K562 (cell line): ENCODE measurements at regions not wholly inside any gene's neighbourhood (a gene's known extent, or its start where the extent isn't known, plus 50 kb on each side); places are given as distances from the start of the nearest gene placed in this dataset.

ENCODE experiments used
- ATAC-seq: fragments of 200-7000 bp; cut with Tn5 transposase; 3 replicates; pipeline ENCODE4 v1.9.1; 2020; ENCODE audit warnings: moderate library complexity
- BruUV-seq: library from RNA; stranded (reverse); fragments of 400-500 nt; replicated peaks from 2 replicates; lab custom pipeline; 2021; lab: Mats Ljungman, UMichigan
- CTCF ChIA-PET: fragments of 300-600 bp; formaldehyde crosslinking; extraction: SDS; loops from one replicate; lab custom pipeline; 2021; ENCODE audit warnings: low intra/inter-chr PET ratio; lab: Yijun Ruan, JAX
- POLR2A ChIA-PET: fragments of 300-600, 350-650 bp; sonication (Branson Sonifier 250); formaldehyde crosslinking; extraction: SDS; loops from one replicate; lab custom pipeline; 2021; ENCODE audit warnings: antibody characterized with exemption, inconsistent platforms; lab: Yijun Ruan, JAX
- DNase-seq, 4 experiments: peaks; one replicate each; pipeline versions ENCODE4 v3.0.0 to v3.0.0-alpha.2; 2011 to 2018; ENCODE audit warnings: low spot score in 3 of 4, mixed read lengths in 3 of 4; ENCODE audit errors: extremely low read depth in 1 of 4
- FAIRE-seq: peaks from 2 replicates; lab custom pipeline; 2011; peaks lifted over from hg19 to GRCh38; lab: Jason Lieb, UNC
- H2AFZ ChIP-seq: 2 replicates; pipeline ENCODE4 v1.6.0; 2011; ENCODE audit warnings: low read depth, low read length, control low read depth, inconsistent platforms
- H3K27ac ChIP-seq: fragments of 200-600 bp; 3 replicates; pipeline ENCODE4 v1.8.0; 2011; ENCODE audit warnings: low read depth, mild to moderate bottlenecking, control low read depth, inconsistent platforms, low read length, moderate library complexity, mixed read lengths; ENCODE audit errors: extremely low read depth
- H3K27me3 ChIP-seq, 2 experiments: fragments of 300-600 bp in 1 of 2; 2 replicates in 1 of 2; 3 replicates in 1 of 2; pipeline versions ENCODE4 v1.6.0 to v1.8.0; 2011; ENCODE audit warnings: inconsistent platforms in 2 of 2, low read length in 2 of 2, mild to moderate bottlenecking in 1 of 2, mixed read lengths in 1 of 2, moderate library complexity in 1 of 2; ENCODE audit not compliant: control insufficient read depth in 2 of 2, insufficient read depth in 2 of 2
- H3K36me3 ChIP-seq: fragments of 300-600 bp; 3 replicates; pipeline ENCODE4 v1.8.0; 2011; ENCODE audit warnings: mild to moderate bottlenecking, low read length, inconsistent platforms; ENCODE audit not compliant: control insufficient read depth, insufficient read depth
- H3K4me1 ChIP-seq, 2 experiments: fragments of 200-600 bp in 1 of 2; replicated peaks in 1 of 2; 2 replicates in 1 of 2; 3 replicates in 1 of 2; pipeline versions ENCODE4 v1.5.1 to v1.8.0; 2011; ENCODE audit warnings: inconsistent platforms in 2 of 2, low read length in 2 of 2, mild to moderate bottlenecking in 1 of 2, mixed read lengths in 1 of 2, moderate library complexity in 1 of 2; ENCODE audit not compliant: control insufficient read depth in 2 of 2, insufficient read depth in 2 of 2
- H3K4me2 ChIP-seq: 2 replicates; pipeline ENCODE4 v1.6.1; 2011; ENCODE audit warnings: low read length, control low read depth, inconsistent platforms, mixed read lengths; ENCODE audit not compliant: insufficient read depth
- H3K4me3 ChIP-seq: fragments of 200-600 bp; sonication (generic), shearing (Covaris generic); 2 replicates; pipeline ENCODE4 v1.5.1; 2016; ENCODE audit warnings: control low read depth, inconsistent platforms
- H3K79me2 ChIP-seq: fragments of 200-600 bp; 3 replicates; pipeline ENCODE4 v1.8.0; 2011; ENCODE audit warnings: low read length, inconsistent platforms; ENCODE audit not compliant: control insufficient read depth, insufficient read depth
- H3K9ac ChIP-seq, 2 experiments: 2 replicates each; pipeline versions ENCODE4 v1.6.0 to v1.6.1; 2011; ENCODE audit warnings: low read depth in 2 of 2, low read length in 2 of 2, control low read depth in 1 of 2, inconsistent platforms in 1 of 2, mild to moderate bottlenecking in 1 of 2, mixed read lengths in 1 of 2; ENCODE audit not compliant: insufficient read depth in 1 of 2
- H3K9me1 ChIP-seq: one replicate; pipeline ENCODE4 v1.6.0; 2011; ENCODE audit warnings: inconsistent platforms, mild to moderate bottlenecking, low read length, moderate library complexity; ENCODE audit not compliant: control insufficient read depth, insufficient read depth
- H3K9me3 ChIP-seq: replicated peaks from 2 replicates; pipeline ENCODE4 v1.5.1; 2011; ENCODE audit warnings: low read depth, low read length, inconsistent platforms; ENCODE audit not compliant: control insufficient read depth, insufficient read depth
- H4K20me1 ChIP-seq: replicated peaks from 2 replicates; pipeline ENCODE4 v1.6.1; 2011; ENCODE audit warnings: low read length, inconsistent platforms, mixed read lengths; ENCODE audit not compliant: control insufficient read depth, insufficient read depth
- ELF4 ChIP-seq: fragments of 450-650 bp; formaldehyde crosslinking; IDR thresholded peaks from 2 replicates; pipeline ENCODE4 v1.4.0; 2022; ENCODE audit warnings: missing genetic modification characterization
- FIP1L1 ChIP-seq: fragments of 200-400 bp; formaldehyde crosslinking; IDR thresholded peaks from 2 replicates; pipeline ENCODE4 v1.6.1; 2018; ENCODE audit warnings: mild to moderate bottlenecking, low read depth, low read length; ENCODE audit not compliant: poor library complexity, severe bottlenecking
- PTBP1 ChIP-seq: fragments of 200-400 bp; formaldehyde crosslinking; IDR thresholded peaks from 2 replicates; pipeline ENCODE4 v1.6.1; 2017; ENCODE audit warnings: low read depth, low read length
- RNF2 ChIP-seq: sonication (generic); IDR thresholded peaks from 2 replicates; pipeline ENCODE4 v1.6.1; 2016
- SMARCA5 ChIP-seq: fragments of 450-650 bp; IDR thresholded peaks from 2 replicates; pipeline ENCODE4 v1.6.1; 2016
- ZNF384 ChIP-seq: IDR thresholded peaks from 2 replicates; pipeline ENCODE4 v1.6.1; 2012; ENCODE audit warnings: low read depth, low read length, improper control_type of control experiment
- WGBS: fragments of 100-300 bp; shearing (Covaris generic); methylation state at CpG from one replicate; pipeline ENCODE4 v1.1.6; 2016; ENCODE audit warnings: low coverage, mixed read lengths; ENCODE audit not compliant: insufficient coverage; ENCODE audit errors: missing lambda C conversion rate; 5-methylcytosine and 5-hydroxymethylcytosine counted together
- in situ Hi-C: fragments of 300-500 bp; cut with MboI; formaldehyde crosslinking; loops from 4 replicates; pipeline ENCODE4 v1.15.0; 2018; ENCODE audit warnings: inconsistent platforms, mixed read lengths
- intact Hi-C: fragments of 100-400 bp; cut with micrococcal nuclease; formaldehyde crosslinking; loops from 2 replicates; pipeline ENCODE4 v1.14.2; 2022
- TF ChIP-seq, protein P1 (sequence below), 2 experiments: IDR thresholded peaks; 2 replicates each; pipeline ENCODE4 v1.6.1; 2012; ENCODE audit warnings: improper control_type of control experiment in 2 of 2, low read depth in 2 of 2, low read length in 2 of 2, borderline replicate concordance in 1 of 2
- TF ChIP-seq, protein P2 (sequence below): fragments of 450-650 bp; IDR thresholded peaks from 2 replicates; pipeline ENCODE4 v1.6.1; 2017; ENCODE audit warnings: antibody characterized with exemption

DNA sequence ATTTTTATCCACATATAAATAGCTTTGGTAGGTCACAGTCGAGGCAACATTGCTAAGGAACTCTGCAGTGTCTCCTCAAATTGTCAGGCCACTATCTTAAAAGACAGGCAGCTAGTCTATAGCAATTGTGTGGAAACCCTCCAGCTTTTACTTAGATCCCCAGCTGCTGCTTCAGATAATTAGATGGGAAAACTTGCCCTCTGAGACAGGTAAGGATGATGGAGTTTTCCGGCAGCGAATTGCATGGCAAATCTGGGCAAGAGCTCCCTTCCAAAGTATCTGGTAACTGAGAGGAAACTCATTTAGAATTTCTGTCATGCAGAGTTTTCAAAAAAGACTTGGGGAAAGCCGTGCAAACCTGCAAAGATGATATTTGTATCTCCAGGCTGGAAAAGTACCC lies 886.2 kb downstream of the UQCRFS1 start:
- H3K27ac ChIP-seq, result no peak overlapping the region
- ATAC-seq (no peak), FAIRE-seq (no peak), DNase-seq (no peak)
- WGBS, result 0% methylated on average over 4 of the region's 4 CpGs
- no peaks in the 10 kb centered on the region for H4K20me1 ChIP-seq
- no peak overlapping the region for H3K4me3 ChIP-seq
- H3K9ac ChIP-seq, result no peak overlapping the region
- H2AFZ ChIP-seq, result no peak overlapping the region
- no peaks in the 10 kb centered on the region; a peak in 1 of 5 replicates for H3K27me3 ChIP-seq
- no TSS peak for BruUV-seq
- POLR2A ChIA-PET, result no interaction called here
- CTCF ChIA-PET, result no interaction called here
- no peaks in the 10 kb centered on the region for H3K79me2 ChIP-seq
- no peak overlapping the region for H3K4me2 ChIP-seq
- H3K36me3 ChIP-seq, result no peaks in the 10 kb centered on the region
- no peak for TF ChIP-seq PTBP1
- no peak for TF ChIP-seq ELF4
- no peak for TF ChIP-seq ZNF384
- no peak for TF ChIP-seq FIP1L1
- TF ChIP-seq, protein P1, sequence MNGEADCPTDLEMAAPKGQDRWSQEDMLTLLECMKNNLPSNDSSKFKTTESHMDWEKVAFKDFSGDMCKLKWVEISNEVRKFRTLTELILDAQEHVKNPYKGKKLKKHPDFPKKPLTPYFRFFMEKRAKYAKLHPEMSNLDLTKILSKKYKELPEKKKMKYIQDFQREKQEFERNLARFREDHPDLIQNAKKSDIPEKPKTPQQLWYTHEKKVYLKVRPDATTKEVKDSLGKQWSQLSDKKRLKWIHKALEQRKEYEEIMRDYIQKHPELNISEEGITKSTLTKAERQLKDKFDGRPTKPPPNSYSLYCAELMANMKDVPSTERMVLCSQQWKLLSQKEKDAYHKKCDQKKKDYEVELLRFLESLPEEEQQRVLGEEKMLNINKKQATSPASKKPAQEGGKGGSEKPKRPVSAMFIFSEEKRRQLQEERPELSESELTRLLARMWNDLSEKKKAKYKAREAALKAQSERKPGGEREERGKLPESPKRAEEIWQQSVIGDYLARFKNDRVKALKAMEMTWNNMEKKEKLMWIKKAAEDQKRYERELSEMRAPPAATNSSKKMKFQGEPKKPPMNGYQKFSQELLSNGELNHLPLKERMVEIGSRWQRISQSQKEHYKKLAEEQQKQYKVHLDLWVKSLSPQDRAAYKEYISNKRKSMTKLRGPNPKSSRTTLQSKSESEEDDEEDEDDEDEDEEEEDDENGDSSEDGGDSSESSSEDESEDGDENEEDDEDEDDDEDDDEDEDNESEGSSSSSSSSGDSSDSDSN (IDR thresholded peaks at IDR 0.05; ENCODE audit: borderline replicate concordance in 1 of 2, low read depth in 2 of 2, low read length in 2 of 2), result no peak
- TF ChIP-seq SMARCA5, result no peak
- TF ChIP-seq, protein P2, sequence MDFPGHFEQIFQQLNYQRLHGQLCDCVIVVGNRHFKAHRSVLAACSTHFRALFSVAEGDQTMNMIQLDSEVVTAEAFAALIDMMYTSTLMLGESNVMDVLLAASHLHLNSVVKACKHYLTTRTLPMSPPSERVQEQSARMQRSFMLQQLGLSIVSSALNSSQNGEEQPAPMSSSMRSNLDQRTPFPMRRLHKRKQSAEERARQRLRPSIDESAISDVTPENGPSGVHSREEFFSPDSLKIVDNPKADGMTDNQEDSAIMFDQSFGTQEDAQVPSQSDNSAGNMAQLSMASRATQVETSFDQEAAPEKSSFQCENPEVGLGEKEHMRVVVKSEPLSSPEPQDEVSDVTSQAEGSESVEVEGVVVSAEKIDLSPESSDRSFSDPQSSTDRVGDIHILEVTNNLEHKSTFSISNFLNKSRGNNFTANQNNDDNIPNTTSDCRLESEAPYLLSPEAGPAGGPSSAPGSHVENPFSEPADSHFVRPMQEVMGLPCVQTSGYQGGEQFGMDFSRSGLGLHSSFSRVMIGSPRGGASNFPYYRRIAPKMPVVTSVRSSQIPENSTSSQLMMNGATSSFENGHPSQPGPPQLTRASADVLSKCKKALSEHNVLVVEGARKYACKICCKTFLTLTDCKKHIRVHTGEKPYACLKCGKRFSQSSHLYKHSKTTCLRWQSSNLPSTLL, result no peak
- TF ChIP-seq RNF2, result no peak
- no peaks in the 10 kb centered on the region for H3K9me3 ChIP-seq
- H3K4me1 ChIP-seq, result no peaks in the 10 kb centered on the region
- no peaks in the 10 kb centered on the region for H3K9me1 ChIP-seq
- in situ Hi-C loops (no loop called here), intact Hi-C loops (loop anchor here (10.0 kb wide), 1 partner anchor 548 kb away; no protein-coding TSS in a partner anchor)
